GM23338 (cell line): ENCODE measurements at regions not wholly inside any gene's neighbourhood (a gene's known extent, or its start where the extent isn't known, plus 50 kb on each side); places are given as distances from the start of the nearest gene placed in this dataset.
A peak's percentile ranks its signal among the peaks of the same experiment; 100 is the strongest.

Source experiments
- ATAC-seq: fragments of 200-7000 bp; cut with Tn5 transposase; 3 replicates; pipeline ENCODE4 v1.9.1; 2020
- DNase-seq: peaks from one replicate; pipeline ENCODE4 v3.0.0-alpha.2; 2015; ENCODE audit warnings: low spot score
- H2AFZ ChIP-seq: fragments of 200-600 bp; sonication (generic); 2 replicates; pipeline ENCODE4 v1.8.0; 2016; ENCODE audit warnings: antibody characterized with exemption, mild to moderate bottlenecking, moderate library complexity
- H3F3A ChIP-seq: fragments of 200-600 bp; sonication (generic); replicated peaks from 2 replicates; pipeline ENCODE4 v1.8.0; 2017; ENCODE audit warnings: antibody characterized with exemption, mixed run types, low read depth
- H3K27ac ChIP-seq: fragments of 200-600 bp; sonication (generic); 2 replicates; pipeline ENCODE4 v1.6.1; 2016; ENCODE audit warnings: low read depth
- H3K27me3 ChIP-seq: fragments of 200-600 bp; sonication (generic); 2 replicates; pipeline ENCODE4 v1.8.0; 2016; ENCODE audit warnings: mild to moderate bottlenecking, mixed run types, moderate library complexity; ENCODE audit not compliant: insufficient read depth
- H3K36me3 ChIP-seq: fragments of 200-600 bp; sonication (generic); 2 replicates; pipeline ENCODE4 v1.8.0; 2016; ENCODE audit warnings: mild to moderate bottlenecking; ENCODE audit not compliant: insufficient read depth
- H3K4me1 ChIP-seq: fragments of 200-600 bp; sonication (generic); 2 replicates; pipeline ENCODE4 v1.8.0; 2016; ENCODE audit warnings: mild to moderate bottlenecking, moderate library complexity; ENCODE audit not compliant: insufficient read depth
- H3K4me2 ChIP-seq: fragments of 200-600 bp; sonication (generic); 2 replicates; pipeline ENCODE4 v1.7.1; 2017; ENCODE audit warnings: mixed run types
- H3K4me3 ChIP-seq: fragments of 200-600 bp; sonication (generic); 2 replicates; pipeline ENCODE4 v1.6.1; 2016; ENCODE audit warnings: mixed run types
- H3K79me2 ChIP-seq: fragments of 200-600 bp; sonication (generic); replicated peaks from 2 replicates; pipeline ENCODE4 v1.8.0; 2017; ENCODE audit warnings: mild to moderate bottlenecking; ENCODE audit not compliant: insufficient read depth
- H3K9me2 ChIP-seq: fragments of 200-600 bp; sonication (generic); 2 replicates; pipeline ENCODE4 v1.8.0; 2017; ENCODE audit not compliant: insufficient read depth
- H4K20me1 ChIP-seq: fragments of 200-600 bp; sonication (generic); replicated peaks from 2 replicates; pipeline ENCODE4 v1.8.0; 2017; ENCODE audit warnings: mild to moderate bottlenecking; ENCODE audit not compliant: insufficient read depth
- H3K27ac Mint-ChIP-seq: 2 replicates; pipeline ENCODE4 v1.8.0; 2020; ENCODE audit warnings: inconsistent platforms, mild to moderate bottlenecking, moderate library complexity, mixed read lengths
- H3K27me3 Mint-ChIP-seq: 3 replicates; pipeline ENCODE4 v1.8.0; 2022; ENCODE audit warnings: low read depth, mild to moderate bottlenecking, moderate library complexity, mixed read lengths, inconsistent platforms; ENCODE audit not compliant: insufficient read depth, poor library complexity
- H3K36me3 Mint-ChIP-seq: 3 replicates; pipeline ENCODE4 v1.8.0; 2021; ENCODE audit warnings: low read depth, mild to moderate bottlenecking, inconsistent platforms, moderate library complexity, mixed read lengths
- H3K4me1 Mint-ChIP-seq: 3 replicates; pipeline ENCODE4 v1.8.0; 2020; ENCODE audit warnings: mild to moderate bottlenecking, inconsistent platforms, mixed read lengths
- H3K4me3 Mint-ChIP-seq: 3 replicates; pipeline ENCODE4 v1.8.0; 2021; ENCODE audit warnings: moderate library complexity, mild to moderate bottlenecking, inconsistent platforms, mixed read lengths
- H3K9me3 Mint-ChIP-seq: 3 replicates; pipeline ENCODE4 v1.8.0; 2020; ENCODE audit warnings: moderate library complexity, mild to moderate bottlenecking, inconsistent platforms, mixed read lengths
- CREB1 ChIP-seq: fragments of 250-450 bp; sonication (Bioruptor Pico); IDR thresholded peaks from 2 replicates; pipeline ENCODE4 v1.5.0; 2020; ENCODE audit warnings: low read depth, mild to moderate bottlenecking, moderate library complexity
- CTCF ChIP-seq, 2 experiments: fragments of 200-600 bp in 1 of 2; sonication (generic) in 1 of 2; conservative IDR thresholded peaks; 2 replicates each; pipeline versions ENCODE4 v1.5.1 to v1.6.1; 2016 to 2017; ENCODE audit warnings: antibody characterized with exemption in 2 of 2, low read depth in 2 of 2, mild to moderate bottlenecking in 2 of 2, moderate library complexity in 1 of 2
- EZH2 ChIP-seq: fragments of 200-600 bp; sonication (generic); IDR thresholded peaks from one replicate; pipeline ENCODE4 v1.8.0; 2017; ENCODE audit warnings: antibody characterized with exemption, mild to moderate bottlenecking, low read depth; ENCODE audit not compliant: unreplicated experiment
- EZH2phosphoT487 ChIP-seq: fragments of 200-600 bp; sonication (generic); IDR thresholded peaks from one replicate; pipeline ENCODE4 v1.8.1; 2018; ENCODE audit warnings: antibody characterized with exemption; ENCODE audit not compliant: unreplicated experiment
- NANOG ChIP-seq: IDR thresholded peaks from 2 replicates; pipeline ENCODE4 v1.6.1; 2016; ENCODE audit warnings: antibody characterized with exemption, borderline replicate concordance
- POLR2AphosphoS5 ChIP-seq: IDR thresholded peaks from 2 replicates; pipeline ENCODE4 v1.6.1; 2016; ENCODE audit warnings: antibody characterized with exemption, low read depth
- REST ChIP-seq: IDR thresholded peaks from one replicate; pipeline ENCODE4 v1.6.1; 2018; ENCODE audit warnings: antibody characterized with exemption; ENCODE audit not compliant: unreplicated experiment
- STAT1 ChIP-seq: IDR thresholded peaks from one replicate; pipeline ENCODE4 v1.6.1; 2016; ENCODE audit warnings: antibody characterized with exemption; ENCODE audit not compliant: unreplicated experiment
- ZNF114 ChIP-seq: fragments of 250-450 bp; sonication (Bioruptor Pico); IDR thresholded peaks from 2 replicates; pipeline ENCODE4 v1.5.0; 2020; ENCODE audit warnings: mild to moderate bottlenecking, moderate library complexity
- TF ChIP-seq, protein P1 (sequence below): IDR thresholded peaks from 2 replicates; pipeline ENCODE4 v1.6.1; 2016; ENCODE audit warnings: antibody characterized with exemption
- TF ChIP-seq, protein P2 (sequence below): fragments of 250-450 bp; sonication (Bioruptor Pico); IDR thresholded peaks from 2 replicates; pipeline ENCODE4 v1.5.0; 2020; ENCODE audit warnings: mild to moderate bottlenecking, moderate library complexity

DNA sequence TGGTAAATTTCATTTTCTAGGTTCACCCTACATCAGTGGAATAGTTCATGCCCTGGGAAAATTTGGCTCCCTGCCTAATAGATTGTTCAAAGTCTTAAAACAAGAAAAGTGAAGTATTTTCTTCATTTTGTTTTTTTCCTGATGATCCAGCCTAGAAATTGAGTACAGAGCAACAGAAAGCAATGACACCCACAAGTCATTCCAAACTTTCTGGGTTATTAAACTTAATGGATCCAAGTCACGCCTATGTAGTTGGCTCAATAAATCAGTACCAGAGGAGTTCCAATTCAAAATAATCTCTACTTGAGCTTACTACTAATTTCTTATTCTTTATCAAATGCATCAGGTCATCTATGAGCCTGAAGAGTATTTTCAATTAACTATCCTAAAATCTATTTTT, 937.6 kb upstream of the SLIT2 start (continued):
- no peak for TF ChIP-seq CREB1 (CRISPR knock-in tag)
- TF ChIP-seq STAT1, result no peak
- no peak for TF ChIP-seq NANOG
- no peak for TF ChIP-seq REST
- TF ChIP-seq, protein P1, sequence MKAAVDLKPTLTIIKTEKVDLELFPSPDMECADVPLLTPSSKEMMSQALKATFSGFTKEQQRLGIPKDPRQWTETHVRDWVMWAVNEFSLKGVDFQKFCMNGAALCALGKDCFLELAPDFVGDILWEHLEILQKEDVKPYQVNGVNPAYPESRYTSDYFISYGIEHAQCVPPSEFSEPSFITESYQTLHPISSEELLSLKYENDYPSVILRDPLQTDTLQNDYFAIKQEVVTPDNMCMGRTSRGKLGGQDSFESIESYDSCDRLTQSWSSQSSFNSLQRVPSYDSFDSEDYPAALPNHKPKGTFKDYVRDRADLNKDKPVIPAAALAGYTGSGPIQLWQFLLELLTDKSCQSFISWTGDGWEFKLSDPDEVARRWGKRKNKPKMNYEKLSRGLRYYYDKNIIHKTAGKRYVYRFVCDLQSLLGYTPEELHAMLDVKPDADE, result no peak
- no peak for TF ChIP-seq EZH2phosphoT487

DNA sequence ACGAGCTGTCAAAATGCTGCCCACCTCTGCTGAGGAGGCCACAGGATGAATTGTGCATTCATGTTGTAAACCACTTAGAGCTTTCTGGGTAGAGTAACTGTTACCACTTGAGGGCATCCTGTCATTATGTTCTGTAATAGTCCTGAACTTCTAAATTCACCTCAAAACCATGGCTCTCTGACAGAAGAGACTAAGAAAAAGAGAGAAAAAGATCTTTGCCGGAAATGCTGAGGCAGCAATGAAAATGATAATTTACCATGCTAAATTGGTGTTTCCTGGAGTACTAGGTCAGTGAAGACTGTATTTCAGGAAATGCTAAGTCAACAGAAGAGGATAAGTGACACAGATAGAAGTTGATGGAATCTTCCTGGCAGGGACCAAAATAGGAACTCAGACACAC, 942.3 kb upstream of the SLIT2 start:
- H3K4me3 Mint-ChIP-seq, result no peak overlapping the region
- H3K36me3 Mint-ChIP-seq, result peaks cover 6% of the 10 kb centered on the region; the same call in 1 of the 3 replicates
- no peak overlapping the region for H3K4me3 ChIP-seq
- H3F3A ChIP-seq, result no peaks in the 10 kb centered on the region
- H3K4me1 ChIP-seq, result no peaks in the 10 kb centered on the region
- peak; percentile 10 for DNase-seq
- H3K36me3 ChIP-seq, result no peaks in the 10 kb centered on the region
- H4K20me1 ChIP-seq, result no peaks in the 10 kb centered on the region
- TF ChIP-seq, protein P2, sequence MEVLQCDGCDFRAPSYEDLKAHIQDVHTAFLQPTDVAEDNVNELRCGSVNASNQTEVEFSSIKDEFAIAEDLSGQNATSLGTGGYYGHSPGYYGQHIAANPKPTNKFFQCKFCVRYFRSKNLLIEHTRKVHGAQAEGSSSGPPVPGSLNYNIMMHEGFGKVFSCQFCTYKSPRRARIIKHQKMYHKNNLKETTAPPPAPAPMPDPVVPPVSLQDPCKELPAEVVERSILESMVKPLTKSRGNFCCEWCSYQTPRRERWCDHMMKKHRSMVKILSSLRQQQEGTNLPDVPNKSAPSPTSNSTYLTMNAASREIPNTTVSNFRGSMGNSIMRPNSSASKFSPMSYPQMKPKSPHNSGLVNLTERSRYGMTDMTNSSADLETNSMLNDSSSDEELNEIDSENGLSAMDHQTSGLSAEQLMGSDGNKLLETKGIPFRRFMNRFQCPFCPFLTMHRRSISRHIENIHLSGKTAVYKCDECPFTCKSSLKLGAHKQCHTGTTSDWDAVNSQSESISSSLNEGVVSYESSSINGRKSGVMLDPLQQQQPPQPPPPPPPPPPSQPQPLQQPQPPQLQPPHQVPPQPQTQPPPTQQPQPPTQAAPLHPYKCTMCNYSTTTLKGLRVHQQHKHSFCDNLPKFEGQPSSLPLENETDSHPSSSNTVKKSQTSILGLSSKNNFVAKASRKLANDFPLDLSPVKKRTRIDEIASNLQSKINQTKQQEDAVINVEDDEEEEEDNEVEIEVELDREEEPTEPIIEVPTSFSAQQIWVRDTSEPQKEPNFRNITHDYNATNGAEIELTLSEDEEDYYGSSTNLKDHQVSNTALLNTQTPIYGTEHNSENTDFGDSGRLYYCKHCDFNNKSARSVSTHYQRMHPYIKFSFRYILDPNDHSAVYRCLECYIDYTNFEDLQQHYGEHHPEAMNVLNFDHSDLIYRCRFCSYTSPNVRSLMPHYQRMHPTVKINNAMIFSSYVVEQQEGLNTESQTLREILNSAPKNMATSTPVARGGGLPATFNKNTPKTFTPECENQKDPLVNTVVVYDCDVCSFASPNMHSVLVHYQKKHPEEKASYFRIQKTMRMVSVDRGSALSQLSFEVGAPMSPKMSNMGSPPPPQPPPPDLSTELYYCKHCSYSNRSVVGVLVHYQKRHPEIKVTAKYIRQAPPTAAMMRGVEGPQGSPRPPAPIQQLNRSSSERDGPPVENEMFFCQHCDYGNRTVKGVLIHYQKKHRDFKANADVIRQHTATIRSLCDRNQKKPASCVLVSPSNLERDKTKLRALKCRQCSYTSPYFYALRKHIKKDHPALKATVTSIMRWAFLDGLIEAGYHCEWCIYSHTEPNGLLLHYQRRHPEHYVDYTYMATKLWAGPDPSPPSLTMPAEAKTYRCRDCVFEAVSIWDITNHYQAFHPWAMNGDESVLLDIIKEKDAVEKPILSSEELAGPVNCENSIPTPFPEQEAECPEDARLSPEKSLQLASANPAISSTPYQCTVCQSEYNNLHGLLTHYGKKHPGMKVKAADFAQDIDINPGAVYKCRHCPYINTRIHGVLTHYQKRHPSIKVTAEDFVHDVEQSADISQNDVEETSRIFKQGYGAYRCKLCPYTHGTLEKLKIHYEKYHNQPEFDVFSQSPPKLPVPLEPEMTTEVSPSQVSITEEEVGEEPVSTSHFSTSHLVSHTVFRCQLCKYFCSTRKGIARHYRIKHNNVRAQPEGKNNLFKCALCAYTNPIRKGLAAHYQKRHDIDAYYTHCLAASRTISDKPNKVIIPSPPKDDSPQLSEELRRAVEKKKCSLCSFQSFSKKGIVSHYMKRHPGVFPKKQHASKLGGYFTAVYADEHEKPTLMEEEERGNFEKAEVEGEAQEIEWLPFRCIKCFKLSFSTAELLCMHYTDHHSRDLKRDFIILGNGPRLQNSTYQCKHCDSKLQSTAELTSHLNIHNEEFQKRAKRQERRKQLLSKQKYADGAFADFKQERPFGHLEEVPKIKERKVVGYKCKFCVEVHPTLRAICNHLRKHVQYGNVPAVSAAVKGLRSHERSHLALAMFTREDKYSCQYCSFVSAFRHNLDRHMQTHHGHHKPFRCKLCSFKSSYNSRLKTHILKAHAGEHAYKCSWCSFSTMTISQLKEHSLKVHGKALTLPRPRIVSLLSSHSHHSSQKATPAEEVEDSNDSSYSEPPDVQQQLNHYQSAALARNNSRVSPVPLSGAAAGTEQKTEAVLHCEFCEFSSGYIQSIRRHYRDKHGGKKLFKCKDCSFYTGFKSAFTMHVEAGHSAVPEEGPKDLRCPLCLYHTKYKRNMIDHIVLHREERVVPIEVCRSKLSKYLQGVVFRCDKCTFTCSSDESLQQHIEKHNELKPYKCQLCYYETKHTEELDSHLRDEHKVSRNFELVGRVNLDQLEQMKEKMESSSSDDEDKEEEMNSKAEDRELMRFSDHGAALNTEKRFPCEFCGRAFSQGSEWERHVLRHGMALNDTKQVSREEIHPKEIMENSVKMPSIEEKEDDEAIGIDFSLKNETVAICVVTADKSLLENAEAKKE (CRISPR knock-in tag), result no peak
- TF ChIP-seq, protein P1, result no peak
- TF ChIP-seq ZNF114 (no peak), EZH2phosphoT487 (no peak), POLR2AphosphoS5 (no peak), CTCF (conservative IDR thresholded peaks at IDR 0.05; ENCODE audit: low read depth in 2 of 2) (peak in 1 of 2 experiments; percentile 54; a peak in 3 of 4 replicates), EZH2 (no peak)
- H3K9me2 ChIP-seq, result no peaks in the 10 kb centered on the region
- H2AFZ ChIP-seq, result peak overlapping the region; percentile 14; the same call in 1 of the 2 replicates
- no peaks in the 10 kb centered on the region for H3K27me3 Mint-ChIP-seq
- H3K9me3 Mint-ChIP-seq, result peaks cover 9% of the 10 kb centered on the region
- H3K27ac Mint-ChIP-seq, result no peak overlapping the region
- H3K4me1 Mint-ChIP-seq, result peaks cover 5% of the 10 kb centered on the region; the same call in 2 of the 3 replicates
- no peak overlapping the region for H3K27ac ChIP-seq
- no peaks in the 10 kb centered on the region for H3K79me2 ChIP-seq
- H3K4me2 ChIP-seq, result no peak overlapping the region
- no peak for ATAC-seq
- no peaks in the 10 kb centered on the region for H3K27me3 ChIP-seq
